ENCODE measurements at regions not wholly inside any gene's neighbourhood (a gene's known extent, or its start where the extent isn't known, plus 50 kb on each side); places are given as distances from the start of the nearest gene placed in this dataset.

DNA sequence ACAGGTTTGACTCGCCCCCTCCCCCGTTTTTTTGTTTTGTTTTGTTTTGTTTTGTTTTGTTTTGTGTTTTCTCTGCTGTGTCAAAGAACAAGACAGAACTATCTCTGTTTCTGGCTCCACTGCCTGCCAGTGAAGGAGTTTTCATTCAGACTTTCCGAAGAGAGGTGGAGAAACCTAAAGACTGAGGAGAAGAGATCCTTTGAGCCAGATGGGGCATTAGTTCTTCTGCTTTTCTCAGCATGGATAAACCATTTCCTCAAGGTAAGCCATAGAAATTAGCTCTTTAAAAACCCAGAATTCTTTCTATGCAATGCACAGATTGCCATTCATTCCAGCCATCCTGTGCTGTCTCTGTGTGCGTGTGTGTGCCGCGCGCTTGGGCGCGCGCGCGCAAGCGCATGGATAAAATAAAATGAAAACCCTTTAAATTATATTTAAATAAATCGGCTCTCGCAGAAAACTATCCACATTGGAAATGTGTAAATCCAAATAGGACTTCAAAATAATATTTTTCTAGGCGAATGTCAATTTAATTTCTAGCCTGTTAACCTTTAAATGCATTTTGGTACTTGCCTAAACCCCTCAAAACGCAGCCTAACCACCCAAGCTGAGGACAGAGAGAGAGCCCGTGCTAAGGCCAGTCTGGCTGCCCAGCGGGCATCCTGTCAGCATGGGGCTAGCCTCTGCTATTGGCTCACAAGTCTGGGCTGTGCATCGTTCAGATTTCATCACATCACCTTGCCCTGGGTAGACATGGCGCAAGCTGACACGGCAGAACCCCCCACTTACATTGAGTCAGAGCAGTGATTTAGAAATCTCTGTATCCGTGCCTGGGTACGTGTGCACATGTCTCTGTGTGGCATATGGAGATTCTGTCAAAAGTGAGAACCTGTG lies 113.0 kb upstream of the VAMP7 start (continued):
- TF ChIP-seq, protein P1, sequence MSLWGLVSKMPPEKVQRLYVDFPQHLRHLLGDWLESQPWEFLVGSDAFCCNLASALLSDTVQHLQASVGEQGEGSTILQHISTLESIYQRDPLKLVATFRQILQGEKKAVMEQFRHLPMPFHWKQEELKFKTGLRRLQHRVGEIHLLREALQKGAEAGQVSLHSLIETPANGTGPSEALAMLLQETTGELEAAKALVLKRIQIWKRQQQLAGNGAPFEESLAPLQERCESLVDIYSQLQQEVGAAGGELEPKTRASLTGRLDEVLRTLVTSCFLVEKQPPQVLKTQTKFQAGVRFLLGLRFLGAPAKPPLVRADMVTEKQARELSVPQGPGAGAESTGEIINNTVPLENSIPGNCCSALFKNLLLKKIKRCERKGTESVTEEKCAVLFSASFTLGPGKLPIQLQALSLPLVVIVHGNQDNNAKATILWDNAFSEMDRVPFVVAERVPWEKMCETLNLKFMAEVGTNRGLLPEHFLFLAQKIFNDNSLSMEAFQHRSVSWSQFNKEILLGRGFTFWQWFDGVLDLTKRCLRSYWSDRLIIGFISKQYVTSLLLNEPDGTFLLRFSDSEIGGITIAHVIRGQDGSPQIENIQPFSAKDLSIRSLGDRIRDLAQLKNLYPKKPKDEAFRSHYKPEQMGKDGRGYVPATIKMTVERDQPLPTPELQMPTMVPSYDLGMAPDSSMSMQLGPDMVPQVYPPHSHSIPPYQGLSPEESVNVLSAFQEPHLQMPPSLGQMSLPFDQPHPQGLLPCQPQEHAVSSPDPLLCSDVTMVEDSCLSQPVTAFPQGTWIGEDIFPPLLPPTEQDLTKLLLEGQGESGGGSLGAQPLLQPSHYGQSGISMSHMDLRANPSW (CRISPR knock-in tag; conservative IDR thresholded peaks at IDR 0.05; ENCODE audit: low read depth) = no peak
- TF ChIP-seq, protein P2, sequence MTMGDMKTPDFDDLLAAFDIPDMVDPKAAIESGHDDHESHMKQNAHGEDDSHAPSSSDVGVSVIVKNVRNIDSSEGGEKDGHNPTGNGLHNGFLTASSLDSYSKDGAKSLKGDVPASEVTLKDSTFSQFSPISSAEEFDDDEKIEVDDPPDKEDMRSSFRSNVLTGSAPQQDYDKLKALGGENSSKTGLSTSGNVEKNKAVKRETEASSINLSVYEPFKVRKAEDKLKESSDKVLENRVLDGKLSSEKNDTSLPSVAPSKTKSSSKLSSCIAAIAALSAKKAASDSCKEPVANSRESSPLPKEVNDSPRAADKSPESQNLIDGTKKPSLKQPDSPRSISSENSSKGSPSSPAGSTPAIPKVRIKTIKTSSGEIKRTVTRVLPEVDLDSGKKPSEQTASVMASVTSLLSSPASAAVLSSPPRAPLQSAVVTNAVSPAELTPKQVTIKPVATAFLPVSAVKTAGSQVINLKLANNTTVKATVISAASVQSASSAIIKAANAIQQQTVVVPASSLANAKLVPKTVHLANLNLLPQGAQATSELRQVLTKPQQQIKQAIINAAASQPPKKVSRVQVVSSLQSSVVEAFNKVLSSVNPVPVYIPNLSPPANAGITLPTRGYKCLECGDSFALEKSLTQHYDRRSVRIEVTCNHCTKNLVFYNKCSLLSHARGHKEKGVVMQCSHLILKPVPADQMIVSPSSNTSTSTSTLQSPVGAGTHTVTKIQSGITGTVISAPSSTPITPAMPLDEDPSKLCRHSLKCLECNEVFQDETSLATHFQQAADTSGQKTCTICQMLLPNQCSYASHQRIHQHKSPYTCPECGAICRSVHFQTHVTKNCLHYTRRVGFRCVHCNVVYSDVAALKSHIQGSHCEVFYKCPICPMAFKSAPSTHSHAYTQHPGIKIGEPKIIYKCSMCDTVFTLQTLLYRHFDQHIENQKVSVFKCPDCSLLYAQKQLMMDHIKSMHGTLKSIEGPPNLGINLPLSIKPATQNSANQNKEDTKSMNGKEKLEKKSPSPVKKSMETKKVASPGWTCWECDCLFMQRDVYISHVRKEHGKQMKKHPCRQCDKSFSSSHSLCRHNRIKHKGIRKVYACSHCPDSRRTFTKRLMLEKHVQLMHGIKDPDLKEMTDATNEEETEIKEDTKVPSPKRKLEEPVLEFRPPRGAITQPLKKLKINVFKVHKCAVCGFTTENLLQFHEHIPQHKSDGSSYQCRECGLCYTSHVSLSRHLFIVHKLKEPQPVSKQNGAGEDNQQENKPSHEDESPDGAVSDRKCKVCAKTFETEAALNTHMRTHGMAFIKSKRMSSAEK (CRISPR knock-in tag; IDR thresholded peaks at IDR 0.05; ENCODE audit: borderline replicate concordance) = no peak
- no peak for TF ChIP-seq RORB (CRISPR knock-in tag; IDR thresholded peaks at IDR 0.05)
- TF ChIP-seq, protein P3, sequence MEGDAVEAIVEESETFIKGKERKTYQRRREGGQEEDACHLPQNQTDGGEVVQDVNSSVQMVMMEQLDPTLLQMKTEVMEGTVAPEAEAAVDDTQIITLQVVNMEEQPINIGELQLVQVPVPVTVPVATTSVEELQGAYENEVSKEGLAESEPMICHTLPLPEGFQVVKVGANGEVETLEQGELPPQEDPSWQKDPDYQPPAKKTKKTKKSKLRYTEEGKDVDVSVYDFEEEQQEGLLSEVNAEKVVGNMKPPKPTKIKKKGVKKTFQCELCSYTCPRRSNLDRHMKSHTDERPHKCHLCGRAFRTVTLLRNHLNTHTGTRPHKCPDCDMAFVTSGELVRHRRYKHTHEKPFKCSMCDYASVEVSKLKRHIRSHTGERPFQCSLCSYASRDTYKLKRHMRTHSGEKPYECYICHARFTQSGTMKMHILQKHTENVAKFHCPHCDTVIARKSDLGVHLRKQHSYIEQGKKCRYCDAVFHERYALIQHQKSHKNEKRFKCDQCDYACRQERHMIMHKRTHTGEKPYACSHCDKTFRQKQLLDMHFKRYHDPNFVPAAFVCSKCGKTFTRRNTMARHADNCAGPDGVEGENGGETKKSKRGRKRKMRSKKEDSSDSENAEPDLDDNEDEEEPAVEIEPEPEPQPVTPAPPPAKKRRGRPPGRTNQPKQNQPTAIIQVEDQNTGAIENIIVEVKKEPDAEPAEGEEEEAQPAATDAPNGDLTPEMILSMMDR (IDR thresholded peaks at IDR 0.05) = no peak

DNA sequence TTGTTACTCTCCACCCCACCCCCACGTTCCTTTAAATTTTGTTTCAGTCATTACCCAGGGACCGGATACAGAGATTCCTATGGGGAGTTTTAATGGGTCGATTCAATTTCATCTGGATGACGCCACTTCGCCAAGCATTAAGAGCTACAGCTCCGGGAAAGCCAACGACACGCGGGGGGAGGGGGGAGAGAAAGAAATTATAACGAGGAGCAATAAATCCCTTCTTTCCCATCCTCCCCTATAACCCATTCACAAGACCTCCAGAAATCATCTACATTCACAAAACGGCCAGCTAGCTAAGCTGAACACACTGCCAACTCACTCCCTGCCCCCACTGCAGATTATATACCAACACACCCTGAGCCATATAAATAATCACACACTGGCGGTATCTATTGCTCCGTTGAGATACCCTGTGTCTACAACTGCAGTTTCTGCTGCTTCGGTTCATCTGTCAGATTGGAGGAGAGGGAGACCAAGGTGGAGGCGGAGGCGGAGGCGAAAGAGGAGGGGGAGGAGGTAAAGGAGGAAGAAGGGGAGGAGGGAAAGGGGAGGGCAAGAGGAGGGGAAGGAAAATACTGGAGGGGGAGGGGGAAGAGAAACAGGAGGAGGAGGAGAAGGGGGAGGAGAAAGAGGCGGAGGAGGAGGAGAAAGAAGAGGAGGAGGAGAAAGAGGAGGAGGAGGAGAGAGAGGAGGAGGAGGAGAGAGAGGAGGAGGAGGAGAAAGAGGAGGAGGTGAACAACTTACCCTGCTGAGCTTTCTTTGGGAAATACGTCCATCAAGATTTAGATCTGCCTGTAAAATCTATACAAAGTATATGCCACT lies 113.9 kb upstream of the VAMP7 start:
- POLR2A ChIA-PET = no interaction called here

More for the DNA sequence above, 113.9 kb upstream of the VAMP7 start:
- ATAC-seq (peak; percentile 82), DNase-seq (ENCODE audit: low spot score) (peak; percentile 42)
- peaks cover 42% of the 10 kb centered on the region for H3K4me1 Mint-ChIP-seq
- TF ChIP-seq, protein P4, sequence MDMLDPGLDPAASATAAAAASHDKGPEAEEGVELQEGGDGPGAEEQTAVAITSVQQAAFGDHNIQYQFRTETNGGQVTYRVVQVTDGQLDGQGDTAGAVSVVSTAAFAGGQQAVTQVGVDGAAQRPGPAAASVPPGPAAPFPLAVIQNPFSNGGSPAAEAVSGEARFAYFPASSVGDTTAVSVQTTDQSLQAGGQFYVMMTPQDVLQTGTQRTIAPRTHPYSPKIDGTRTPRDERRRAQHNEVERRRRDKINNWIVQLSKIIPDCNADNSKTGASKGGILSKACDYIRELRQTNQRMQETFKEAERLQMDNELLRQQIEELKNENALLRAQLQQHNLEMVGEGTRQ (CRISPR knock-in tag; IDR thresholded peaks at IDR 0.05) = no peak
- TF ChIP-seq, protein P5, sequence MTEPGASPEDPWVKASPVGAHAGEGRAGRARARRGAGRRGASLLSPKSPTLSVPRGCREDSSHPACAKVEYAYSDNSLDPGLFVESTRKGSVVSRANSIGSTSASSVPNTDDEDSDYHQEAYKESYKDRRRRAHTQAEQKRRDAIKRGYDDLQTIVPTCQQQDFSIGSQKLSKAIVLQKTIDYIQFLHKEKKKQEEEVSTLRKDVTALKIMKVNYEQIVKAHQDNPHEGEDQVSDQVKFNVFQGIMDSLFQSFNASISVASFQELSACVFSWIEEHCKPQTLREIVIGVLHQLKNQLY (CRISPR knock-in tag; IDR thresholded peaks at IDR 0.05) = no peak
- TF ChIP-seq, protein P6, sequence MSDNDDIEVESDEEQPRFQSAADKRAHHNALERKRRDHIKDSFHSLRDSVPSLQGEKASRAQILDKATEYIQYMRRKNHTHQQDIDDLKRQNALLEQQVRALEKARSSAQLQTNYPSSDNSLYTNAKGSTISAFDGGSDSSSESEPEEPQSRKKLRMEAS (CRISPR knock-in tag; IDR thresholded peaks at IDR 0.05) = no peak
- TF ChIP-seq ZNF671 (CRISPR knock-in tag; IDR thresholded peaks at IDR 0.05) (no peak), NR1H2 (CRISPR knock-in tag; IDR thresholded peaks at IDR 0.05) (no peak), ZNF263 (CRISPR knock-in tag; IDR thresholded peaks at IDR 0.05; ENCODE audit: low read depth) (0 out of 2 replicates have a peak, but pooled peaks have one; percentile 54), FOXK1 (CRISPR knock-in tag; IDR thresholded peaks at IDR 0.05) (no peak)
- peaks cover 20% of the 10 kb centered on the region for H3K36me3 Mint-ChIP-seq
- peaks cover 42% of the 10 kb centered on the region for H3K9me3 Mint-ChIP-seq
- H3K27ac Mint-ChIP-seq = peak overlapping the region; percentile 71
- peak overlapping the region; percentile 90 for H3K4me3 Mint-ChIP-seq
- CTCF ChIA-PET = no interaction called here
- peaks cover under 1% of the 10 kb centered on the region; the same call in 1 of the 2 replicates for H3K27me3 Mint-ChIP-seq (ENCODE audit: low read depth)

Measured in WTC11 (cell line).